HEK293 (cell line): ENCODE measurements at regions not wholly inside any gene's neighbourhood (a gene's known extent, or its start where the extent isn't known, plus 50 kb on each side); places are given as distances from the start of the nearest gene placed in this dataset.

Source experiments
- CTCF ChIA-PET: fragments of 350-600 bp; formaldehyde crosslinking; extraction: SDS; loops from one replicate; lab custom pipeline; 2021; ENCODE audit warnings: antibody characterized with exemption; lab: Yijun Ruan, JAX
- POLR2A ChIA-PET: fragments of 300-600 bp; formaldehyde crosslinking; extraction: SDS; loops from one replicate; lab custom pipeline; 2020; ENCODE audit warnings: antibody characterized with exemption, inconsistent platforms; lab: Yijun Ruan, JAX
- H3K27ac ChIP-seq: fragments of 200-500 bp; sonication (Bioruptor generic); 2 replicates; pipeline ENCODE4 v1.5.1; 2014; ENCODE audit warnings: low read depth, low read length, control low read depth, inconsistent platforms; ENCODE audit errors: extremely low read depth
- H3K36me3 ChIP-seq, 2 experiments: fragments of 200-500 bp in 1 of 2; sonication (Bioruptor generic) in 1 of 2; 1 replicate in 1 of 2; 2 replicates in 1 of 2; pipeline ENCODE4 v1.5.1; 2014 to 2017; ENCODE audit warnings: inconsistent platforms in 2 of 2, low read length in 2 of 2; ENCODE audit not compliant: control insufficient read depth in 2 of 2, insufficient read depth in 1 of 2
- H3K4me1 ChIP-seq: fragments of 200-500 bp; sonication (Bioruptor generic); 2 replicates; pipeline ENCODE4 v1.5.1; 2014; ENCODE audit warnings: mild to moderate bottlenecking, low read length, inconsistent platforms; ENCODE audit not compliant: control insufficient read depth, insufficient read depth
- H3K4me3 ChIP-seq: 2 replicates; pipeline ENCODE4 v1.5.1; 2011; ENCODE audit warnings: low read depth, mild to moderate bottlenecking, control low read depth, low read length, moderate library complexity
- H3K9me3 ChIP-seq: fragments of 200-500 bp; sonication (Bioruptor generic); 2 replicates; pipeline ENCODE4 v1.5.1; 2014; ENCODE audit warnings: low read depth, low read length, inconsistent platforms; ENCODE audit not compliant: control insufficient read depth, insufficient read depth
- ATF2 ChIP-seq: fragments of 450-650 bp; formaldehyde crosslinking; IDR thresholded peaks from 2 replicates; pipeline ENCODE4 v1.5.1; 2016; ENCODE audit warnings: missing biosample characterization, missing genetic modification characterization, low read depth
- INSM2 ChIP-seq: fragments of 450-650 bp; formaldehyde crosslinking; IDR thresholded peaks from 2 replicates; pipeline ENCODE4 v1.5.1; 2016; ENCODE audit warnings: missing biosample characterization, missing genetic modification characterization
- REPIN1 ChIP-seq: fragments of 450-650 bp; formaldehyde crosslinking; IDR thresholded peaks from 2 replicates; pipeline ENCODE4 v1.5.1; 2017; ENCODE audit warnings: missing biosample characterization, missing genetic modification characterization, low read depth
- SETDB1 ChIP-seq: IDR thresholded peaks from one replicate; pipeline ENCODE4 v1.6.1; 2017; ENCODE audit warnings: mild to moderate bottlenecking, low read length, moderate library complexity, mixed read lengths; ENCODE audit not compliant: insufficient read length
- ZBTB11 ChIP-seq: fragments of 450-650 bp; formaldehyde crosslinking; conservative IDR thresholded peaks from 2 replicates; pipeline ENCODE4 v1.5.1; 2016; ENCODE audit warnings: low read depth, missing biosample characterization, missing genetic modification characterization
- ZNF157 ChIP-seq: fragments of 450-650 bp; formaldehyde crosslinking; IDR thresholded peaks from 2 replicates; pipeline ENCODE4 v1.5.1; 2016; ENCODE audit warnings: missing biosample characterization, missing genetic modification characterization
- ZNF221 ChIP-seq: fragments of 450-650 bp; formaldehyde crosslinking; IDR thresholded peaks from 2 replicates; pipeline ENCODE4 v1.5.1; 2017; ENCODE audit warnings: missing biosample characterization, missing genetic modification characterization, borderline replicate concordance
- ZNF555 ChIP-seq: fragments of 450-650 bp; formaldehyde crosslinking; conservative IDR thresholded peaks from 2 replicates; pipeline ENCODE4 v1.5.1; 2017; ENCODE audit warnings: missing biosample characterization, mild to moderate bottlenecking, missing genetic modification characterization, inconsistent platforms
- ZNF558 ChIP-seq: fragments of 450-650 bp; formaldehyde crosslinking; IDR thresholded peaks from 2 replicates; pipeline ENCODE4 v1.5.1; 2016; ENCODE audit warnings: missing biosample characterization, missing genetic modification characterization
- ZNF654 ChIP-seq: fragments of 450-650 bp; formaldehyde crosslinking; IDR thresholded peaks from 2 replicates; pipeline ENCODE4 v1.5.1; 2016; ENCODE audit warnings: low read depth, missing biosample characterization, missing genetic modification characterization
- ZNF76 ChIP-seq: fragments of 450-650 bp; formaldehyde crosslinking; IDR thresholded peaks from 2 replicates; pipeline ENCODE4; 2016; ENCODE audit warnings: low read depth, missing biosample characterization, missing genetic modification characterization, borderline replicate concordance
- TF ChIP-seq, protein P1 (sequence below): fragments of 450-650 bp; formaldehyde crosslinking; conservative IDR thresholded peaks from 2 replicates; pipeline ENCODE4 v1.5.1; 2016; ENCODE audit warnings: low read depth, missing biosample characterization, missing genetic modification characterization
- TF ChIP-seq, protein P2 (sequence below): fragments of 450-650 bp; formaldehyde crosslinking; IDR thresholded peaks from 2 replicates; pipeline ENCODE4 v1.5.1; 2016; ENCODE audit warnings: missing biosample characterization, missing genetic modification characterization
- TF ChIP-seq, protein P3 (sequence below): fragments of 450-650 bp; formaldehyde crosslinking; IDR thresholded peaks from 2 replicates; pipeline ENCODE4 v1.5.1; 2016; ENCODE audit warnings: missing biosample characterization, missing genetic modification characterization

DNA sequence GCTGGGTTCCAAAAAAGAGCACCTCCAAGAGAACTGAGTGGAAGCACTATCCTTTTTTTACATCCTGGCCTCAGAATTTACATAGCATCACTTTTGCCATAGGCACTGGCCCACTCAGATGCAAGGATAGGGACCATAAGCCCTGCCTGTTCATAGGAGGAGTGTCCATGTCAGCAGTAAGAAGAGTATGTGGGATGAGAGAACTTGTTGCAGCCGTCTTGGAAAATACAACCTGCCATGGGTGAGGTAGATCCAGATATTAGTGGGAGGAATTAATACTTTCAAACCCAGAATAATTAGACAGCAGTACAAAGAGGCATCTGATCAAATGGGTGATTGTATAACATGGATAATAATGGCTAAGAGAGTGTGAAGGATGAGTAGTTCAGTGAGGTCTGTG is 110.7 kb upstream of the CELF4 start (continued):
- TF ChIP-seq, protein P1, sequence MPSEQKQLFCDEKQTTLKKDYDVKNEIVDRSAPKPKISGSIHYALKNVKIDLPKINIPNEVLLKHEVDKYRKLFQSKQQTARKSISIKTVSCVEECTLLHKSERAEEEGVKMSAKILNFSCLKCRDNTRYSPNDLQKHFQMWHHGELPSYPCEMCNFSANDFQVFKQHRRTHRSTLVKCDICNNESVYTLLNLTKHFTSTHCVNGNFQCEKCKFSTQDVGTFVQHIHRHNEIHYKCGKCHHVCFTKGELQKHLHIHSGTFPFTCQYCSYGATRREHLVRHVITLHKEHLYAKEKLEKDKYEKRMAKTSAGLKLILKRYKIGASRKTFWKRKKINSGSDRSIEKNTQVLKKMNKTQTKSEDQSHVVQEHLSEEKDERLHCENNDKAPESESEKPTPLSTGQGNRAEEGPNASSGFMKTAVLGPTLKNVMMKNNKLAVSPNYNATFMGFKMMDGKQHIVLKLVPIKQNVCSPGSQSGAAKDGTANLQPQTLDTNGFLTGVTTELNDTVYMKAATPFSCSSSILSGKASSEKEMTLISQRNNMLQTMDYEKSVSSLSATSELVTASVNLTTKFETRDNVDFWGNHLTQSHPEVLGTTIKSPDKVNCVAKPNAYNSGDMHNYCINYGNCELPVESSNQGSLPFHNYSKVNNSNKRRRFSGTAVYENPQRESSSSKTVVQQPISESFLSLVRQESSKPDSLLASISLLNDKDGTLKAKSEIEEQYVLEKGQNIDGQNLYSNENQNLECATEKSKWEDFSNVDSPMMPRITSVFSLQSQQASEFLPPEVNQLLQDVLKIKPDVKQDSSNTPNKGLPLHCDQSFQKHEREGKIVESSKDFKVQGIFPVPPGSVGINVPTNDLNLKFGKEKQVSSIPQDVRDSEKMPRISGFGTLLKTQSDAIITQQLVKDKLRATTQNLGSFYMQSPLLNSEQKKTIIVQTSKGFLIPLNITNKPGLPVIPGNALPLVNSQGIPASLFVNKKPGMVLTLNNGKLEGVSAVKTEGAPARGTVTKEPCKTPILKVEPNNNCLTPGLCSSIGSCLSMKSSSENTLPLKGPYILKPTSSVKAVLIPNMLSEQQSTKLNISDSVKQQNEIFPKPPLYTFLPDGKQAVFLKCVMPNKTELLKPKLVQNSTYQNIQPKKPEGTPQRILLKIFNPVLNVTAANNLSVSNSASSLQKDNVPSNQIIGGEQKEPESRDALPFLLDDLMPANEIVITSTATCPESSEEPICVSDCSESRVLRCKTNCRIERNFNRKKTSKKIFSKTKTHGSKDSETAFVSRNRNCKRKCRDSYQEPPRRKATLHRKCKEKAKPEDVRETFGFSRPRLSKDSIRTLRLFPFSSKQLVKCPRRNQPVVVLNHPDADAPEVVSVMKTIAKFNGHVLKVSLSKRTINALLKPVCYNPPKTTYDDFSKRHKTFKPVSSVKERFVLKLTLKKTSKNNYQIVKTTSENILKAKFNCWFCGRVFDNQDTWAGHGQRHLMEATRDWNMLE, result no peak
- TF ChIP-seq ZNF555, result no peak
- TF ChIP-seq ZNF157 (tag by site-specific recombination), result no peak
- no peak for TF ChIP-seq REPIN1 (tag by site-specific recombination)
- TF ChIP-seq ZBTB11 (tag by site-specific recombination), result no peak

- no peaks in the 10 kb centered on the region for H3K36me3 ChIP-seq
- H3K4me3 ChIP-seq, result no peak overlapping the region
- no peaks in the 10 kb centered on the region for H3K4me1 ChIP-seq
- TF ChIP-seq SETDB1 (peak; percentile 17), ZNF654 (tag by site-specific recombination) (no peak)
- TF ChIP-seq, protein P2, sequence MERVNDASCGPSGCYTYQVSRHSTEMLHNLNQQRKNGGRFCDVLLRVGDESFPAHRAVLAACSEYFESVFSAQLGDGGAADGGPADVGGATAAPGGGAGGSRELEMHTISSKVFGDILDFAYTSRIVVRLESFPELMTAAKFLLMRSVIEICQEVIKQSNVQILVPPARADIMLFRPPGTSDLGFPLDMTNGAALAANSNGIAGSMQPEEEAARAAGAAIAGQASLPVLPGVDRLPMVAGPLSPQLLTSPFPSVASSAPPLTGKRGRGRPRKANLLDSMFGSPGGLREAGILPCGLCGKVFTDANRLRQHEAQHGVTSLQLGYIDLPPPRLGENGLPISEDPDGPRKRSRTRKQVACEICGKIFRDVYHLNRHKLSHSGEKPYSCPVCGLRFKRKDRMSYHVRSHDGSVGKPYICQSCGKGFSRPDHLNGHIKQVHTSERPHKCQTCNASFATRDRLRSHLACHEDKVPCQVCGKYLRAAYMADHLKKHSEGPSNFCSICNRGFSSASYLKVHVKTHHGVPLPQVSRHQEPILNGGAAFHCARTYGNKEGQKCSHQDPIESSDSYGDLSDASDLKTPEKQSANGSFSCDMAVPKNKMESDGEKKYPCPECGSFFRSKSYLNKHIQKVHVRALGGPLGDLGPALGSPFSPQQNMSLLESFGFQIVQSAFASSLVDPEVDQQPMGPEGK, result no peak
- H3K9me3 ChIP-seq, result no peaks in the 10 kb centered on the region
- POLR2A ChIA-PET, result no interaction called here
- CTCF ChIA-PET, result no interaction called here
- H3K27ac ChIP-seq, result no peak overlapping the region
These were observed 110.1 kb upstream of the CELF4 start for GRCh38 chr18:37675699-37676098.

- POLR2A ChIA-PET, result no interaction called here
- H3K4me1 ChIP-seq, result no peaks in the 10 kb centered on the region
- CTCF ChIA-PET, result no interaction called here
- H3K36me3 ChIP-seq, result no peaks in the 10 kb centered on the region
- no peak overlapping the region for H3K4me3 ChIP-seq
- no peak overlapping the region for H3K27ac ChIP-seq
- no peaks in the 10 kb centered on the region for H3K9me3 ChIP-seq
- TF ChIP-seq ZNF76 (no peak), ATF2 (tag by site-specific recombination) (no peak), ZNF558 (tag by site-specific recombination) (no peak), INSM2 (no peak), ZNF221 (tag by site-specific recombination) (no peak)
- TF ChIP-seq, protein P3, sequence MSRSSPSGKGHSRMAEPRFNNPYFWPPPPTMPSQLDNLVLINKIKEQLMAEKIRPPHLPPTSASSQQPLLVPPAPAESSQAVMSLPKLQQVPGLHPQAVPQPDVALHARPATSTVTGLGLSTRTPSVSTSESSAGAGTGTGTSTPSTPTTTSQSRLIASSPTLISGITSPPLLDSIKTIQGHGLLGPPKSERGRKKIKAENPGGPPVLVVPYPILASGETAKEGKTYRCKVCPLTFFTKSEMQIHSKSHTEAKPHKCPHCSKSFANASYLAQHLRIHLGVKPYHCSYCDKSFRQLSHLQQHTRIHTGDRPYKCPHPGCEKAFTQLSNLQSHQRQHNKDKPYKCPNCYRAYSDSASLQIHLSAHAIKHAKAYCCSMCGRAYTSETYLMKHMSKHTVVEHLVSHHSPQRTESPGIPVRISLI (tag by site-specific recombination), result no peak
These were observed 109.0 kb upstream of the CELF4 start for GRCh38 chr18:37674570-37674969.
